Astrocyte of the spinal cord (primary cell): ENCODE measurements at regions not wholly inside any gene's neighbourhood (a gene's known extent, or its start where the extent isn't known, plus 50 kb on each side); places are given as distances from the start of the nearest gene placed in this dataset.

Experiments used
- DNase-seq: peaks from one replicate; pipeline ENCODE4 v3.0.0; 2011; ENCODE audit warnings: low read depth, low spot score
- H3K4me3 ChIP-seq: 2 replicates; pipeline ENCODE4 v1.5.1; 2011; ENCODE audit warnings: low read depth, mild to moderate bottlenecking, low read length, moderate library complexity
- in situ Hi-C: cut with HindIII; loops from 2 replicates; pipeline ENCODE4 v1.10.0; 2017; ENCODE audit warnings: low sequenced_read_pairs
- TF ChIP-seq, protein P1 (sequence below): IDR thresholded peaks from 2 replicates; pipeline ENCODE4 v1.5.1; 2012; ENCODE audit warnings: low read depth, mild to moderate bottlenecking, low read length, inconsistent platforms

DNA sequence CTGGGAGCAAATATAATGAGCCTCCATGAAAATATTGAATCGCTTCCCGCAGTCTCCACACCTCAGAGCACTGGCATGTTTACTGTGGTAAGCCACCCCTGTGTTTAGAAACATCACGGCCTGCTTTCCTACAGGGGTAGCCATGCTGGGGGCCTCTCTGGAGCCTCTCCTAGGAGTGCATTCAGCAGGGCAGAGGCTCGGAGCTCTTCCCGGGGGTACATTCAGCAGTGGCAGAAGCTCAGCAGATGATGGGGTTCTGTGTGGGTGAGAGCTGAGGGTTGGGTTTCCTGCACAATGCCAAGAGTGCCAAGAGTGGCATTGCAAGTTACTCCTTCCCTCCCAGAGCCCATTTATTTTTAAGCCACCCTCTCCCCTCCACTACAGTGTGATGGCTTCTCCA, 386.6 kb downstream of the SEC14L1 start:
- in situ Hi-C loops = no loop called here
- no peak for DNase-seq
- TF ChIP-seq, protein P1, sequence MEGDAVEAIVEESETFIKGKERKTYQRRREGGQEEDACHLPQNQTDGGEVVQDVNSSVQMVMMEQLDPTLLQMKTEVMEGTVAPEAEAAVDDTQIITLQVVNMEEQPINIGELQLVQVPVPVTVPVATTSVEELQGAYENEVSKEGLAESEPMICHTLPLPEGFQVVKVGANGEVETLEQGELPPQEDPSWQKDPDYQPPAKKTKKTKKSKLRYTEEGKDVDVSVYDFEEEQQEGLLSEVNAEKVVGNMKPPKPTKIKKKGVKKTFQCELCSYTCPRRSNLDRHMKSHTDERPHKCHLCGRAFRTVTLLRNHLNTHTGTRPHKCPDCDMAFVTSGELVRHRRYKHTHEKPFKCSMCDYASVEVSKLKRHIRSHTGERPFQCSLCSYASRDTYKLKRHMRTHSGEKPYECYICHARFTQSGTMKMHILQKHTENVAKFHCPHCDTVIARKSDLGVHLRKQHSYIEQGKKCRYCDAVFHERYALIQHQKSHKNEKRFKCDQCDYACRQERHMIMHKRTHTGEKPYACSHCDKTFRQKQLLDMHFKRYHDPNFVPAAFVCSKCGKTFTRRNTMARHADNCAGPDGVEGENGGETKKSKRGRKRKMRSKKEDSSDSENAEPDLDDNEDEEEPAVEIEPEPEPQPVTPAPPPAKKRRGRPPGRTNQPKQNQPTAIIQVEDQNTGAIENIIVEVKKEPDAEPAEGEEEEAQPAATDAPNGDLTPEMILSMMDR = no peak
- H3K4me3 ChIP-seq = no peak overlapping the region

DNA sequence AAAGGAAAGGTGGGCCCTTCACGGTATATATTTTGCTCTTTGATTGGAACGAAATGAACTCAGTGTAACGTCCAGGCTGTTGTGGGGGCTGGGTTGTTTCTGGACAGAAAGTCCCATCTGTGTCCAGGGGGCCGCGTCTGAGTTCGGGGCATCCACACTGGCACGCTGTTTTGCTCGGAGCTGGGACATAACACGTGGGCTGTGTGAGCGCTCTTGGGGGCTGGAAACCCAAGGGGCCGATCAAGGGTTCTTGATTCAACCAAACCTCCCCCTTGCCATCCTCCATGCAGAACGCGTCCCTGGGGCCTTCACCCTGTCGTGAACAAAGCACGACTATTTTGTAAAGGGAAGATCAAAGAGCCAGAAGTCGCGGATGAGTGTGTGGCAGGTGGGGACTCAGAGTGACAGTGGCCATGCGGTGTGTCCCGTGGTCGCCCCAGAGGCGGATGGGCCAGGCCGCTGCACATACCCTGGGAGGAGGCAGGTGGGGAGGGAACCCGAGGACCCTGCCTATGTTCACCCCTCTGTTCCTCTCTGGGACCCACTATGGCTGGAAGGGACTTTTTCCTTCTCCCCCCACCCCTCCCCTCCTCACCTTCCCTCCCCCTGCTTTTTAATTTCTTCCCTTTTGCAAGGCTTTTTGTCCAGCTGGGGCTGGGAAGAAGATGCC, 387.2 kb downstream of the SEC14L1 start:
- TF ChIP-seq, protein P1 = no peak
- no peak for DNase-seq
- H3K4me3 ChIP-seq = no peak overlapping the region
- in situ Hi-C loops = no loop called here

DNA sequence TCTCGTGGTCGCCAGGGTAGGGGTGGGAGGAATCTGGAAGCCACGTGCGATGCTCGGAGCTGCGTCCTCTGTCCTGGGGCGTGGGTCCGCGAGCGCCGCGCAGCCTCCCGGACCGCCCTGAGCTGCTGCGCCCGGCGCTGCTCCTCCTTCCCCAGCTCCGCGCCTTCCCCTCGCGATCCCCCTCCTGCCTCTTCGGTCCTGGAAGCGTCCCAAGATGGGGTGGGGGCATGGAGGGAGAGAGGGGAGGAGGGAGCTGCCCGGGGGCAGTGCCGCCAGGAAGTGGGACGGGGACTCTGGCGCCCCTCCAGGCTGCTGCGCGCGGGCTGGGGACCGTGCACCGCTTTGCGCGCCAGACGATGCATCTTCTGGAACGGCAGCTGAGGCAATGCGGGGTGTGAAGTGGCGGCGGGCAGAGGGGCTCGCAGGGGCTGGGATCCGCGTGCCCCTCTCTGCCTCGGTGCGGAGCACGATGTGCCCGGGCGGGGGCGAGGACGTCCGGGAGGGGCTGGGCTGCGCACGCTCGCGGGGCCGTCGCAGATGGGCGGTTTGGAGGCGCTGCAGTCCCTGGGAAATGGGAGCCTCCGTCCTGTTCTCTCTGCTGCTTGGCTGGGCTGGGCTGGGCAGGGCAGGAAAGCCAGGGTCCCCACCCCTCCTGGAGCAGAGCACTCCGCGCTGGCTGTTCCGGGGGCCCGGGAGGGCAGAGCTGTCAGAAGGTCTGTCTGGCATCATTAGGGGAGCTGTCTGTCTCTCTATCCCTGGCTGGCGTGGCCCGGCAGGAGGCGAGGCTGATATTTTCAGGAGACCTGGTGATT, 388.0 kb downstream of the SEC14L1 start:
- in situ Hi-C loops = no loop called here
- peak overlapping the region; percentile 7 for H3K4me3 ChIP-seq
- TF ChIP-seq, protein P1 = no peak
- DNase-seq = no peak

DNA sequence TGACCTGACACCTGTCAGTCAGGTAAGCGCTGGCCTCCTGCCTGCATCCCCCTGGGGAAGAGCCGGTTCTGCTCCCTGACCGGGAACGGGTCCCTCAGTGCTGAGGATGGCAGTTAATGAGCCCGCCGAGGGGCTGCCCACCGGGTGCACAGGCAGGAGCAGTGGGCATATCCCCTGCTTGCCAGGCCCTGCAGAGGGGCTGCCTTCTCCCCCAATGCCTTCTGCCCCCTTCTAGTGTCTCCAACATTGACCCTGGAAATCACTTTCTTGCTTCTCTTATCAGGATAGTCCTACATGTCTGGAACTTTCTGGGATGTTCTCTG, 388.5 kb downstream of the SEC14L1 start:
- TF ChIP-seq, protein P1 = no peak
- no peak overlapping the region for H3K4me3 ChIP-seq

DNA sequence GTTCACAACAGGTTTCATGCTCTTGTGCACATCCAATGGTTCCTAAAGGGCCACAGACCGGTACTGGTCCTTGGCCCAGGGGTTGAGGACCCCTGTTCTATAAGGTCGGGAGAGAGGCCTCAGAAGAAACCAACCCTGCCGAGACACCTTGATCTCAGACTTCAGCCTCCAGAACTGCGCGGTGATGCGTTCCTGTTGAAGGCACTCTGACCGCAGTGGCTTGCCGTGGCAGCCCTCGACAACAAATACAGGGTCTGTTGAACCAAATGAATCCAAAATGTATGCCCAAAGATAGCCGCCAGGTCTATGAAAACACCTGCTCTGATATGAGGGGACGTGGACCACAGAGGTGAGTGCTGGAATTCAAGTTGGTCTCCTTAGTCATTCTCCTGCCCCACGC, 389.8 kb downstream of the SEC14L1 start:
- TF ChIP-seq, protein P1 = no peak
- no peak overlapping the region for H3K4me3 ChIP-seq
- in situ Hi-C loops = no loop called here
- DNase-seq = no peak

More for the DNA sequence above, 388.5 kb downstream of the SEC14L1 start:
- DNase-seq = no peak
- in situ Hi-C loops = no loop called here

DNA sequence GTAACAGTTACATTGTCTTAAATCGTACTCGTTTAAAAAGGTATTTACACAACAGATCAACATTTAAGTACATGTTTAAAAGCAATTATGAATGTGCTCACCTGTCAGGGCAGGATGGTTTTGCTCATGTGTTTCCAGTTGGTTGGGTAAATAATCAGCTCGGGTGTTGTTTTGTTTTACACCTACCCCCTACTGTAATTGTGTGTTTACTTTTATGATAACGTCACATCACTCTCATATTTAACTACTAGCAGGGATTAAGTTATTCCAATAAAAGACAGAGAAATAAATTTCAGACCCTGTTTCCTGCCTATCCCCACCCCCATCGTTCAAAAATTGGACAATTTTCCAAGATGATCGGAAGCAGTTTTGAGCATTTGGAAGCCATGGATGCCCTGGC, 390.2 kb downstream of the SEC14L1 start:
- no peak overlapping the region for H3K4me3 ChIP-seq
- DNase-seq = no peak
- in situ Hi-C loops = no loop called here

More for the DNA sequence above, 390.2 kb downstream of the SEC14L1 start:
- TF ChIP-seq, protein P1 = no peak
